ENCODE measurements at regions not wholly inside any gene's neighbourhood (a gene's known extent, or its start where the extent isn't known, plus 50 kb on each side); places are given as distances from the start of the nearest gene placed in this dataset.
"Not testable (repeated sequence)": the region's sequence is repeated elsewhere in the genome, so short reads cannot be mapped to it uniquely, and the experiment has no call there.

GRCh38 chr7:112592565-112593263, 111.9 kb downstream of the LSMEM1 start:
- not testable (repeated sequence) for DNase-seq (ENCODE audit: low spot score)

- DNase-seq (ENCODE audit: low spot score) = no peak
Observed at GRCh38 chr7:112594397-112594796, 113.6 kb downstream of the LSMEM1 start.

DNA sequence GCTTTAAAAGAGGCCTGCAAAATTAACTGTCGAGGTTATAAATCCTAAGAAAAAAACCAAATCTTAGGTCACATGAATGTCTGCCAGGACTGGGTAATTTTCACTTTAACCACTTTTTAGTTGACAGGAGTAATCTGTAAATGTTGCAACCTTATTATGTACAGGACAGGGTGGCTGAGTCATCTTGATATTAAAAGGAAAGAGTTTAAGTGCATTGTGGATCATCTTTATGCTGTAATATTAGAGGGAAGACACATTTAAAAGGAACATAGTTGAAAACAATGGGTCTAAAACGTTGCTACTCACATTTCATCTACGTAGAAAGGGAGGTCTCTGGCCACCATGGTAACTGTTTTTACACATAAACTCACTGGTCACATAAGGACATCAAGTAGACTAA, 115.5 kb downstream of the LSMEM1 start:
- no peak for DNase-seq (ENCODE audit: low spot score)

DNA sequence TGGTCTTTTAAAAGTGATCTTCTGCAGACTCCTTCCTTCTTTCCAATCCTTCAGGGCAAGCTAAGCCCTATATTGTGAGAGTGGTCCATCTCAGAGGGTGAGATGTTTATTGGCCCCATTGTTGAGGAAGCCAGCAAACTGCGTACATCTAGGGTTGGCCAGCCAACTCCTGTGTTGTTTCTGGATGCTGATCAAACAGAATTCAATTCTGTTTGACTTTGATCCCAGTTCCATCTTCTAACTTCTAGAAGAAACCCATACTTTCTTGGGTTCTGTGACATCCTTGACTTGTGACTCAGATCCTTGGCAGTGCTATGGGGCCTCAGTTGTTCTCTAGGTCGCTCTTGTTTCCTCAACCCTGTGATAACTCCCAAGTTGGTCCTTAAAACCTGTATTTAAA, 116.2 kb downstream of the LSMEM1 start:
- no peak for DNase-seq (ENCODE audit: low spot score)

GRCh38 chr7:112603673-112604072, 122.9 kb downstream of the LSMEM1 start:
- DNase-seq (ENCODE audit: low spot score) = no peak

GRCh38 chr7:112610636-112611035, 129.8 kb downstream of the LSMEM1 start:
- DNase-seq (ENCODE audit: low spot score) = no peak

GRCh38 chr7:112615701-112616100, 134.9 kb downstream of the LSMEM1 start:
- no peak for DNase-seq (ENCODE audit: low spot score)

DNA sequence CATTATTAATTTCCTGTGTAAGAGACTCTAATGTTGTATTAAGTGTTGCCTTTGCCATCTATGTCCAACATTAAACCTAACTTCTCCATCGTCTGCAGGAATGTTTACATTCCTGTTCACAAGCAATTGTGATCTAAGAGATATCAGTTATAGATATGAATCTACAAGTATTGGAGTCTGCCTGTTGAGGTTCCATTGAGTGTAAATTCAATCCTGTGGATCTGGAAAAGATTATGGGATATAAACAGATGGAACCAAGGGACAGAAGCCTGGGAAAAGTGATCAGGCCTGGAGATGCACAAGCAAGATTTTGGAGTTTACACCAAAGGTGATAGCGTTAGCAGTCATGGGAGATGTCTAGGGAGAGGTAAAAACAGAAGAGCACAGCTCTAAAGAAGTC, 135.5 kb downstream of the LSMEM1 start:
- DNase-seq (ENCODE audit: low spot score) = no peak

DNA sequence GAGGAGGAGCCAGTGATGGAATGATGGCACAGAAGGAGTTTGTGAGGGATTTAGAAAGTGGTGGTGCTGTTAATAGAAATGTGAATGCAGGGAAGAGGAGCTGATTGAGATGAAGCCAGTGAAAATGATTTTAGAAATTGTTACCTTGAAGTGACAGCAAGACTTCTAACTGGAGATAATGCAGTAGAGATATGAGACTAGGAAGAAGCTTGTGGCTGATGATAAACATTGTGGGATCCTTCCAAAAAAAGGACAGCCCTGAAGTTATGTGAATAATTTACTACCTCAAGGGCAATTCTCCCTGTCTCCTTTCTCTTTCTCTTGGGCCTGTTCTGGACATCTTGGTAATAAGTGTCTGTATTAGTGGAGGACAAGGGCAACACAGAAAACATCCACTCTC, 138.6 kb downstream of the LSMEM1 start:
- no peak for DNase-seq (ENCODE audit: low spot score)

GRCh38 chr7:112622159-112622715, 141.4 kb downstream of the LSMEM1 start:
- no peak for DNase-seq (ENCODE audit: low spot score)

DNA sequence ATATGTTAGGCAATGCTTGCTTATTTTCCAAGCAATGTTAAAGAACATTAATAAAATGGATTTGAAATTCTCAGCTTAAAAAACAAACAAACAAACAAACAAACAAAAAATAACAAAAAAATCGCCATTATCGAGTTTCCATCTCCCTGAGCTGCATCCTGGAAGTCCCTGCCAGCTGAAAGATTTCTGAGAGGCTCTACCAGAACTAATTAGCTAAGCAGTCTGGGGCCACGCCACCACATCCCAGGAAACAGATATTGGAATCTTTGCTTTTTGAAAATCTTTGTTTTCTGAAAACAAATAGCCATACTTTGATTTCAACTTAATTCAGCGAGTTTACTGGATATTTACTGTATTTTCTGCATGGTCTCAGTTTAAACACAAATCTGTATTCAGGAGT, 143.6 kb downstream of the LSMEM1 start:
- no peak for DNase-seq (ENCODE audit: low spot score)

DNA sequence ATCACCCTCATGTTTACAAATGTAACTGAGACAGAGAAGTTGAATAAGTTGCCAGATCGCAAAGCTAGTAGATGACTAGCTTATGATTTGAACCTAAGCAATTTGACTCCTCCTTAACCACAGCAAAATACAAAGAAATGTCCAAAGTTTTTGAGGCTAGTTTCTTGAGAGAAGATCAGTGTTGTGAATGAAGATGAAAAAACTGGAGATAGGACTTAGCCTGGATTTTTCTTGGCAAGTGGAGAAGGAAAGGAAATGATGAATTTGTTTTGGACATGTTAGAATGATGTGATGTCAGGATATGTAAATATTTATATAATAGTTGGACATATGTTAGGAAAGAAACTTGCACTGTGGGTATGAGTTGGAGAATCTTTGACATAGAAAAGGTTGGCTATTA, 149.8 kb downstream of the LSMEM1 start:
- DNase-seq (ENCODE audit: low spot score) = peak; percentile 11

GRCh38 chr7:112634107-112634506, 153.3 kb downstream of the LSMEM1 start:
- no peak for DNase-seq (ENCODE audit: low spot score)

GRCh38 chr7:112635742-112636141, 154.5 kb downstream of the TMEM168 start:
- DNase-seq (ENCODE audit: low spot score) = no peak

DNA sequence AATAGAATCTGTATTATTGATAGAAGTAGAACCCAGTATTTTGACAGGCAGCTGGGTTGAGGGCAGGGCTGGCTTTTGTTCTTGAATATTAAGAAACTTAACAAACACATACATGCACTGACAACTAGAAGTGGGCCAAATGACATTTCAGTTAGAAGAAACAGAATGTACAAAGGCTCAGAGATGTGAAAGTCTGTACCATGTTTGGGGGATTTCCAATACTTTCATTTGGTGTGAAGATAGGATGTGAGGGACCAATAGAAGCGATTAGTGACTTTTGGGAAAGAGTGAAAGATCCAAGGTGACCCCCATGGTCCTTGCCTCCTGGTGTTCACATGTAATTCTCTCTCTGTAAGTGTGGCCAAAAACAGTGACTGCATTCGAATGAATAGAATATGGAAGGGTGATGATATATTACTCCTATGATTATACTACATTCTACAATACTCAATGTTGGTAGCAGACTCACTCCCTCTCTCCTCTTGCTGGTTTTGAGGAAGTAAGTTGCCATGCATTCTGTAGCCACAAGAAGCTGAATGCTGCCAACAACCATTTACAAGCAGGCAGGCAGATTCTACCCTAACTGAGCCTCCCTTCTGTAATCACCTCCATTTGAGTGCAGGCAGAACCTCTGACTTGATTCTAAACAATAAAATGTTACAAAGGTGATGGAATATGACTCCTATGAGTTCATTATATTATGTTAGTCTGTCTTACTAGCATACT, 151.4 kb downstream of the TMEM168 start:
- no peak for DNase-seq (ENCODE audit: low spot score)

GRCh38 chr7:112640685-112641084, 149.5 kb downstream of the TMEM168 start:
- no peak for DNase-seq (ENCODE audit: low spot score)

GRCh38 chr7:112646783-112647182, 143.4 kb downstream of the TMEM168 start:
- DNase-seq (ENCODE audit: low spot score) = no peak

DNA sequence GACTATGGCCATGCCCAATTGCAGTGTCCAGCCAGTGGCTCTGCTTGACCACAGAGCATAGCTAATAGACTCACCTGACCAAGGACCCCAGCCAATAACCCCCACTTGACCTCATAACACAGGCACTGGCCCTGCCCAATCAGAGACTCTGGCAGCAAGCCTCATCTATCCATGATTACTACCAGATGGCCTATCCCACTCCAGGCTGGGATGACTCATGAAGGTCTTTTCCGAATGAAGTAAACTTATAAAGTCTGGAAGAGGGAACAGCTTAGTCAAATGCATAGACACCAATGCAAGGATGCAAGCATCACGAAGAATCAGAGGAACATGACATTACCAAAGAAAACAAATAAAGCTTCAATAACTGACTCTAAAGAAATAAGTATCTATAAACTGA, 141.4 kb downstream of the TMEM168 start:
- no peak for DNase-seq (ENCODE audit: low spot score)

DNA sequence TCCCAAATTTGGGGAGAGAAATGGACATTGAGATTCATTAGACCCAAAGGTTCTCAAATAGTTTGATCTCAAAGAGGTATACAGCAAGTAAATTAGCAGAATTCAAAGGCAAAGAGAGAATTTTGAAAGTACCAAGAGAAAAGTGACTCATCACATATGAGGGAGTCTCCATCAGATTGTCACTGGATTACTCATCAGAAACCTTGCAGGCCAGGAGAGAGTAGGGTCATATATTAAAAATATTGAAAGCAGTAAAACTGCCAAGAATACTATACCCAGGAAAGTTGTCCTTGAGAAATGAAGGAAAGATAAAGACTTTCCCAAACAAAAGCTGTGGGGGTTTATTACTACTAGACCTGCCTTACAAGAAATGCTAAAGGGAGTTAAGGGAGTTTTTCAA, 140.6 kb downstream of the TMEM168 start:
- DNase-seq (ENCODE audit: low spot score) = no peak

GRCh38 chr7:112654322-112655216, 135.6 kb downstream of the TMEM168 start:
- peak; percentile 7 for DNase-seq (ENCODE audit: low spot score)

DNA sequence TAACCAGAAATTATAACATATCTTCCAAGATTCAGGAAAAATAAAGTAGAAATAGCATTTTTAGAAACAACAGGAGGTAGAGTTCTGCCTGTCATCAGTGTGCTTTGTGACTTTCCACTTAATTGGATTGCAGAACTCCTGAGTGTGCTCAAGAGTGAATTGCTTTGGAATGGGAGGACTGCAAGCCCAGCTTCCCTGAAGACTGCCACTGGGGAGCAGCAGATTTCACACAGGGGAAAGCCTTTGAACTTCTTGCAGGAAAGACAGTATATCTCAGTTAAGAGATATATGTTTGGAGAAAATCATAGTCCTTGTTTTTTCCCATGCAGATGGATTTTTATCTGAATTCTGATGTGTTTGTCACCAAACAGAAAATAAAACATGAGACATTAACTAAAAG, 124.5 kb downstream of the TMEM168 start:
- no peak for DNase-seq (ENCODE audit: low spot score)

GRCh38 chr7:112668561-112668960, 121.6 kb downstream of the TMEM168 start:
- no peak for DNase-seq (ENCODE audit: low spot score)

Data from H4 (cell line).